ENCODE measurements at regions not wholly inside any gene's neighbourhood (a gene's known extent, or its start where the extent isn't known, plus 50 kb on each side); places are given as distances from the start of the nearest gene placed in this dataset.

DNA sequence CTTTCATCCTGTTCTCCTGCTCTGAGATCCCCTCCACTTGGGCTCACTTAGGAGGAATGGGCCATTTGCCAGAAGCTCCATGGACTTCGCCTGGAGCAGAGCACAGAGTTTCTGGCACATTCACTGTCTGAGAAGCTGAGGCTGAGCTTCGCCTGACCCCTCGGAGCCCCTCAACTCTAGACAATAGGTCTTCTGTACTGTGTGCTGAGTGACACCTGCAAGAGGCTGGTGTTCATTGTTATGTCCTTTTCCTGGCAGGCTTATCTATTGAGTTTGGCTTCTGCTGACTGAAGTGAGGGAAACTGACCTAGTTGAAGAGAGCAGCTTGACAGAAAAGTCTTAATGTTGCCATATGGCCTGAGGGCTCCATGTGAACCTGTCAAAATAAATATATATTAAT lies 124.3 kb downstream of the EHF start:
- TF ChIP-seq, protein P1, sequence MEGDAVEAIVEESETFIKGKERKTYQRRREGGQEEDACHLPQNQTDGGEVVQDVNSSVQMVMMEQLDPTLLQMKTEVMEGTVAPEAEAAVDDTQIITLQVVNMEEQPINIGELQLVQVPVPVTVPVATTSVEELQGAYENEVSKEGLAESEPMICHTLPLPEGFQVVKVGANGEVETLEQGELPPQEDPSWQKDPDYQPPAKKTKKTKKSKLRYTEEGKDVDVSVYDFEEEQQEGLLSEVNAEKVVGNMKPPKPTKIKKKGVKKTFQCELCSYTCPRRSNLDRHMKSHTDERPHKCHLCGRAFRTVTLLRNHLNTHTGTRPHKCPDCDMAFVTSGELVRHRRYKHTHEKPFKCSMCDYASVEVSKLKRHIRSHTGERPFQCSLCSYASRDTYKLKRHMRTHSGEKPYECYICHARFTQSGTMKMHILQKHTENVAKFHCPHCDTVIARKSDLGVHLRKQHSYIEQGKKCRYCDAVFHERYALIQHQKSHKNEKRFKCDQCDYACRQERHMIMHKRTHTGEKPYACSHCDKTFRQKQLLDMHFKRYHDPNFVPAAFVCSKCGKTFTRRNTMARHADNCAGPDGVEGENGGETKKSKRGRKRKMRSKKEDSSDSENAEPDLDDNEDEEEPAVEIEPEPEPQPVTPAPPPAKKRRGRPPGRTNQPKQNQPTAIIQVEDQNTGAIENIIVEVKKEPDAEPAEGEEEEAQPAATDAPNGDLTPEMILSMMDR (conservative IDR thresholded peaks at IDR 0.05; ENCODE audit: low read depth, low read length), result no peak
- TF ChIP-seq RAD21 (IDR thresholded peaks at IDR 0.05; ENCODE audit: low read length) (no peak), RFX5 (IDR thresholded peaks at IDR 0.05; ENCODE audit: low read depth, low read length) (no peak), MAZ (IDR thresholded peaks at IDR 0.05; ENCODE audit: borderline replicate concordance, low read depth, low read length) (no peak)
